Stromal cell of bone marrow (primary cell): ENCODE measurements at regions not wholly inside any gene's neighbourhood (a gene's known extent, or its start where the extent isn't known, plus 50 kb on each side); places are given as distances from the start of the nearest gene placed in this dataset.

ENCODE experiments used
- DNase-seq: peaks from one replicate; pipeline ENCODE4 v3.0.0-alpha.2; 2012; ENCODE audit warnings: low read depth

DNA sequence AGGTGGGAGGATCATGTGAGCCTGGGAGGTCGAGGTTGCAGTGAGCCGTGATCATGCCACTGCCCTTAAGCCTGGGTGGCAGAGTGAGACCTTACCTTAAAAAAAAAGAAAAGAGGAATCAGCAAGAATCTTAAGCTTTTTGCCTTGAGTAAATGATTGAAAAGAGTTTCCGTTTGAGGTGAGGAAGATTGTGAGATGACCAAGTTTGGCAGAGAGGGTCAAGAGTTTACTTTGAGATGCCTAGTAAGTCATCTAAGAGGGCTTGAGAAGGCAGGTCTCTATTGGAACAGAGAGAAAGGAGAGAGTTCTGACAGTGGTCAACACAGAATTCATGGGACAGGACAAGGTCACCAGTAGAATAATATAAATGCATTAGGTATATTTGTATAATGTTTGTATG lies 572.1 kb downstream of the TLE4 start:
- no peak for DNase-seq

GRCh38 chr9:80134487-80134886 lies 562.7 kb downstream of the TLE4 start:
- DNase-seq = no peak

DNA sequence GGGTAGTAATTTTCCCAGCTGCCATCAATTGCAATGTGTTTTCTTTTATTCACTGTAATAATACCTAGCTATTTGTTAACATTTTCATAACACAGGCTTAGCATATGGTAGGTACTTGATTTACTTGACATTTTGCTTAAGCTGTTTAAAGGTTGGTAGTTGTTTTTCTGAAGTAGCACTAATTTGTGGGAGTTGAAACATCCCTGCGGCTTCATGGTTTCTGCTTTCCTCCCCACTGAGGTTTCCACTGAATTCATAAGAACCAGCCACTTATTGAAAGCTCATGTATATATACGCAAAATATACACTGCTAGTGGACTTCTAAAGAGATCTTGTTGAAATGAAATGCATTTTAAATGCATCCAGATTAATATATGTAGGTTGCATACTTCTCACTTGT lies 559.9 kb downstream of the TLE4 start:
- DNase-seq = no peak

GRCh38 chr9:80127920-80128319 lies 556.2 kb downstream of the TLE4 start:
- no peak for DNase-seq

- DNase-seq = no peak
Observed at GRCh38 chr9:80125731-80126264, 554.0 kb downstream of the TLE4 start.

DNA sequence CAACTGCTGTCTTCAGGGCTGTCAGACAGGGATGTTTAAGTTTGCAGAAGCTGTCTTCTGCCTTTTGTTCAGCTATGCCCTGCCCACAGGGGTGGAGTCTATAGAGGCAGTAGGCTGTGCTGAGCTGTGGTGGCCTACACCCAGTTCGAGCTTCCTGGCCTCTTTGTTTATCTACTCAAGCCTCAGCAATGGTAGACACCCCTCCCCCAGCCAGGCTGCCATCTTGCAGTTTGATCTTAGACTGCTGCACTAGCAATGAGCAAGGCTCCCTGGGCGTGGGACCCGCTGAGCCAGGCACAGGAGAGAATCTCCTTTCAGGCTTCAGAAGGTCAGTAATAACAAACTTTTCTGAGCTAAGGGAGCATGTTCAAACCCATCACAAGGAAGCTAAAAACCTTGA lies 545.3 kb downstream of the TLE4 start:
- no peak for DNase-seq

GRCh38 chr9:80114241-80114640 lies 542.5 kb downstream of the TLE4 start:
- no peak for DNase-seq

DNA sequence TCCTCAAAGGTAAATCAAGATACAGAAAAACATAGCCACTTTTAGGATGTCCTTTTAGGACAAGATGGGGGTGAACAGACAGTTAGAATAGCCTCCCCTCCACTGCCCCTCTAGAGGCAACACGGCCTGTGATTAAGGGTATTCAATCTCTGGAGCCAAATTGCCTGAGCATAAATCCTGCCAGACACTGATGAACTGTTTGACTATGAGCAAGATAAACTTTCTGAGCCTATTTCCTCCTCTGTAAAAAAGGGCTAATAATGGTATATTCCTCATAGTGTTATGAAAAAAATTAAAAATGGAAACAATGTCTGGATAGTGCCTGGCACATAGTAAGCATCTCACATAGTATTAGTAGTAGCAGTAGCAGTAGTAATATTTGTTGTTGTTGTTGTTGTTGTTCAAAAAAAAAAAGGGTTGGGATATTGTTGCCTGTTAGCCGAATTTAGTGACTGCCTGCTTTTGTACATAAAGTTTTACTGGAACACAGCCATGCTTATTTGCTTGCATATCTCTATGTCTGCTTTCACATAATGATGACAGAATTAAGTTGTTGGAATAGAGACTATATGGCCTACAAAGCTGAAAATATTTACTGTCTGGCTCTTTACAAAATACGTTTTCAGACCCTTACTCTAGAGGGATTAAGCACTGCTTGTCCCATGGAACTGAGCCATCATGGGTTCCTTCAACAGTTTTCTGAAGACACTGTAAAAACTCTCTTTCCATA lies 536.3 kb downstream of the TLE4 start:
- DNase-seq = no peak

GRCh38 chr9:80097476-80097875 lies 525.7 kb downstream of the TLE4 start:
- no peak for DNase-seq

DNA sequence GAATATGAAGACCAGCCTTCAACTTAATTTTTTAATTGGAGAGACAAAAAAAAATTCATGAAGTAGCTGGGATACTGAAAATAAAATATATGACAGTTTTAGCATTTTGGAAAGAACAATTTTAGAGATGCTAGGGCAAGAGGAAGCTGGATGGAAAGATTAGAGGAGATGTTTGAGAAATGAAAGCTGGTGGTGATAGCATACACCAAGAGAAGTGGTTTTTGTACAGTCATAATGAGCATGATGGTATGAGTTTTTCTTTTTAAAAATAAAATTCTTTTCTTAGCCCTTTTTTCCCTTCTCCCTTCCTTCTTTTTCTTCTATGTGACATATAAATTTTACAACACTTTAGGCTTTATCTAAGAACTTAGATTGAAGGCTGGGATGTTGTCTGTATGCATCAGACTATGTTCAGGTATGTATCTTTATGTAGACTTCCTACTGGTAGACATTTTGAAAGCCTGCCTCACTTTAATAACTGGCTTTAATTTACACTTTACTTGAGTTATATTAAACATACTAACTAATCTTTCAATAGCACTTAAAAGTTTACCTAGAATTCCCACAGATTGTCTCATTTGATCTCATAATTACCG lies 522.5 kb downstream of the TLE4 start:
- DNase-seq = no peak

DNA sequence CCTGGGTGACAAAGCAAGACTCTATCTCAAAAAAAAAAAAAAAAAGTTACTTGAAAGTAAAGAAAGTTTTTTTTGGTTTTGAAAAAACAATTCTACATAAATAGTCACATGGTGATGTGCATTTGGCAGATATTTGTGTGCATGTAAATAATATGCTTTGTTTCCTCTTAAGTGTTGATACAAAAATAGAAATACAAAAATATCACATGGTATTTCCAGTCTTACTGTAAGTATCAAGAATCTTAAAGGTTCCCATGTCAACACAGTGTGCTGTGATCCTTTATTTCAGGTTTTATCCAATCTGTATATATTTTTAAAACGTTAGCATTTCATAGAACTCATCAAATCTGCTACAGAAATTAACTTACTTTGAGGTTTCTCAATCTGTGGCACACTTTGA lies 521.9 kb downstream of the TLE4 start:
- DNase-seq = no peak

DNA sequence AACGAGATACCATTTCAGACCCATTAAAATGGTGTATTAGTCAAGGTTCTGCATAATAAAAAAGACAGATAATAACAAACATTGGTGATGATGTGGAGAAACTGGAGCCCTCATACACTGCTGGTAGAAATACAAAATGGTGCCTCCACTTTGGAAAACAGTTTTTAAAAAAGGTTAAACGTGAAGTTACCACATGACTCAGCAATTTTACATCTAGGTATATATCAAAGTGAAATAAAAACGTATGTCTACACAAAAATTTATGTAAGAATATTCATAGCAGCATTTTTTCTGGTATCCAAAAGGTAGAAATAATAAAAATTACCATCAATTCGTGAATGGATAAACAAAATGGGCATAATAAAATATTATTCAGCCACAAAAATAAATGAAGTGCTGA lies 519.8 kb downstream of the TLE4 start:
- DNase-seq = no peak

DNA sequence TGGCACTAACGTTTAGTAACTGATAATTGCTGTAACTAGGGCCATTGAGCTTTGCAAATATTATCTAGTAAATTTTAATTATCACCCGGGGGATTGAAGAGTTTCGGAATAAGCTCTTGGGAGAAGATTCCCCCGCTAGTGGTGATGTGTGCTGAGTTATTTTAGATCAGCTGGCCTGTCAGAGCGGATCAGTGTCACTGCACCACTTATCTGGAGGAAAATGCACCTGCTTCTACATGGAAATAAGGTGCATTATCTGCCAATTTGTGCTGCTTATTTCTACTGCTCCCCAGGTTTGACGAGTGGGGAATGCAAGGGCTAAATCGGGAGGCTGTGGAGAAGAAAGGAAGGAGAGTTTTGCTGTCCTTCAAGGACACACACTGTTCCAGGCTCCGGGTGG lies 518.6 kb downstream of the TLE4 start:
- DNase-seq = no peak

GRCh38 chr9:80086822-80087345 lies 515.1 kb downstream of the TLE4 start:
- DNase-seq = no peak

- DNase-seq = no peak
Observed at GRCh38 chr9:80086386-80086785, 514.6 kb downstream of the TLE4 start.

DNA sequence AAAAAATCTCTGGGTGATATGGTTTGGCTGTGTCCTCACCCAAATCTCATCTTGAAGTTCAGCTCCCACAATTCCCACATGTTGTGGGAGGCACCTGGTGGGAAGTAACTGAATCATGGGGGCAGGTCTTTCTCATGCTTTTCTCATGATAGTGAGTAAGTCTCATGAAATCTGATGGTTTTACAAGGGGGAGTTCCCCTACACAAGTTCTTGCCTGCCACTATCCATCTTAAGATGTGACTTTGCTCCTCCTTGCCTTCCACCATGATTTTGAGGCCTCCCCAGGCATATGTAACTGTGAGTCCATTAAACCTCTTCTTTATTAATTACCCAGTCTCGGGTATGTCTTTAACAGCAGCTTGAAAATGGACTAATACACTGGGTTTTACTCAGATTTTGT lies 513.9 kb downstream of the TLE4 start:
- DNase-seq = no peak

DNA sequence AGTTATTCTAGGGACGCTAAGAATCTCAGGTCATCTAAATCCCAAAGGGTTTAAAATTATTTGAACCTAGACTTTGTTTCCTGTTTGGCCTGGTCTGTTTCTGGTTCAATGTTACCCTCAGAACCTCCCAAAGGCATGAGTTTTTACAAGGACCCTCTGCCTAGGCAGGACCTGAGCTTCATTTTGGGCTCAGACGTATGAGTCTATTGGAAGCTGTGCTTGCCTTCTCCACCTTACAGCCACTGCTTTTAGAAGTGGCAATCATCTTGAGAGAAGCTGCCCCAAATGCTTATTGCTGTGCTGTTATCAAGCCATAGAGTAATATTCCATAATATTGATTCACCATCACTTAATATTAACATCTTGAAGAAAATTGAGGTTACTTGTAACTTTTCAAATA lies 510.4 kb downstream of the TLE4 start:
- DNase-seq = no peak

DNA sequence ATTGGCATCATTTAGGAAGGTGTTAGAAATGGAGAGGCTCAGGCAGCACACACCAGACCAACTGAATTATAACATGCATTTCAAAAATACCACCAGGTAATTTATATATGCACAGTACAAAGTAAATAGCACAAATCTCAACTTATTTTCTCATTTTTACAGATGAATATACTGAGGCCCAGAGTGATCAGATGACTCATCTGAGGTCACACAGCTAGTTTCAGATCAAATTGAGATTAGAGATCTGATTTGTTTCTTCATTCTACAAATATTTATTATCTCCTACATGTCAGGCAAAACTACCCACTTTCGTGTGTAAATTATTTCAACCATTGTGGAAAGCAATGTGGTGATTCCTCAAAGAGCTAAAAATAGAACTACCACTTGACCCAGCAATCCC lies 507.1 kb downstream of the TLE4 start:
- DNase-seq = no peak

DNA sequence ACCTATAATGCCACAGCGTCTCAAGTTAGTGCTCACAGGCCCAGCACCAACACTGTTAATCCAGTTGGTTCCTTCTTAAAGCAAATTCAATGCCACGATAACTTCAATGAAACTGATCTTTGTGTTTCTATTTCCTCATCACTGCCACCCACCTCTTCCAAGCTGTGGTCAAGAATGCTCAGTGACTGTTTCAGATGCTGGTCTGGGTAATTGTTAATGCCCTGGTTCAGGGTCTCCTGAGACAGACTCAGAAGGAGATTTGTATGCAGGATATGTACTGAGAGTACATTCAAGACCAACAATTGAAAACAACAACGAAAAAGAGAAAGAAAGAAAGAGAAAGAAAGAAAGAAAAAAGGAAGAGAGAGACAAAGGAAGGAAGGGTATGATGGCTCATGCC lies 505.3 kb downstream of the TLE4 start:
- no peak for DNase-seq

GRCh38 chr9:80076162-80076561 lies 504.4 kb downstream of the TLE4 start:
- DNase-seq = no peak

- no peak for DNase-seq
Observed at GRCh38 chr9:80074439-80074838, 502.7 kb downstream of the TLE4 start.

- DNase-seq = no peak
Observed at GRCh38 chr9:80072451-80072850, 500.7 kb downstream of the TLE4 start.

DNA sequence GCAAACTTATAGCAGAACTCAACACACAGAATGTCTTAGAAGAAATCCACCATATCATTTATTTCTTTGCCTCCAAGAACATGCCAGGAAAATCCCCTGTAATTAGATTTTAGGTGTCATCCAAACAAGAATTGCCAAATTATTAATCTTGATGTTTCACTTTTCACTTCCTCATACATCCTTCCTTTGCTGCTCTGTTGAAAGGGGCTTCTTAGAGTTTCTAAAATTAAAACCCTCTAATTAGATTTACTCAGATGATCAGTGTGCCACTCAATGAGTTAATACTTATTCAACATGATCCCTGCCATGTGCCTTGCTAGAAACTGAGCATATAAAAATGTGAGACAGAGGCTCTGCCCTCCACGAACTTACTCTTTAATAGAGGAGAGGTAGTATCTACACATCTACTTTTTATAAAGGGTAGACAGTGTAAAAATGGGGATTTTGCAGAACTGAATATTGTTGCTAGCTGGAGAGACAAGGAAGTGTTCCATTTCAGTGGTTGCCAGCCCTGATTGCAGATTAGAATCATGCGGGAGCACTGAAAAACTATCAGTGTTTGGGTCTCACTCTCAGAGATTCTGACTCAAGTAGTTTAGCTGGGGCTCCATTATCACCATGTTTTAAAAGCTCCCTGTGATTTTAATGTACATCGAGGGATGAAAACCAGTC lies 498.4 kb downstream of the TLE4 start:
- no peak for DNase-seq
